ENCODE measurements at regions not wholly inside any gene's neighbourhood (a gene's known extent, or its start where the extent isn't known, plus 50 kb on each side); places are given as distances from the start of the nearest gene placed in this dataset.

DNA sequence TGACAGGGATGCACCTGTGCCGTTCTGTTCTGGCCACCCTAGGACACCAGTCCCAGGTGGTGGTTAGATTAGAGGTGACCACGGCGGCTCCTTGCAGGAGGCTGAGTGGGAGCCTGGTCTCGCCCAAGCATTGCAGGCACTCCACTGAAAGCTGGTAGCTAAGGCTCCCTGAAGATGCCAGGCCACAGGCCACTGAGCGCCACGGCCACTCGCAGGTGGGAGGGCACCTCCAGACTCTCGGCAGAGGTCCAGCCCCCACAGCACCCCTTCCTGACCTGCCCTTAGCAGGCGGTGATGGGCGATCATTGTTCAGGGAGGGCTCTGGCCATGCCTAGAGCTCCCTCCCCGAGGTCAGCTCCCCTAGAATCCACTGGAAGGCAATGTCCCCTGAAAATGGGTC, 1270.2 kb downstream of the BRD1 start:
- TF ChIP-seq, protein P1, sequence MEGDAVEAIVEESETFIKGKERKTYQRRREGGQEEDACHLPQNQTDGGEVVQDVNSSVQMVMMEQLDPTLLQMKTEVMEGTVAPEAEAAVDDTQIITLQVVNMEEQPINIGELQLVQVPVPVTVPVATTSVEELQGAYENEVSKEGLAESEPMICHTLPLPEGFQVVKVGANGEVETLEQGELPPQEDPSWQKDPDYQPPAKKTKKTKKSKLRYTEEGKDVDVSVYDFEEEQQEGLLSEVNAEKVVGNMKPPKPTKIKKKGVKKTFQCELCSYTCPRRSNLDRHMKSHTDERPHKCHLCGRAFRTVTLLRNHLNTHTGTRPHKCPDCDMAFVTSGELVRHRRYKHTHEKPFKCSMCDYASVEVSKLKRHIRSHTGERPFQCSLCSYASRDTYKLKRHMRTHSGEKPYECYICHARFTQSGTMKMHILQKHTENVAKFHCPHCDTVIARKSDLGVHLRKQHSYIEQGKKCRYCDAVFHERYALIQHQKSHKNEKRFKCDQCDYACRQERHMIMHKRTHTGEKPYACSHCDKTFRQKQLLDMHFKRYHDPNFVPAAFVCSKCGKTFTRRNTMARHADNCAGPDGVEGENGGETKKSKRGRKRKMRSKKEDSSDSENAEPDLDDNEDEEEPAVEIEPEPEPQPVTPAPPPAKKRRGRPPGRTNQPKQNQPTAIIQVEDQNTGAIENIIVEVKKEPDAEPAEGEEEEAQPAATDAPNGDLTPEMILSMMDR (conservative IDR thresholded peaks at IDR 0.05; ENCODE audit: low read depth in 2 of 2): no peak
- TF ChIP-seq, protein P2, sequence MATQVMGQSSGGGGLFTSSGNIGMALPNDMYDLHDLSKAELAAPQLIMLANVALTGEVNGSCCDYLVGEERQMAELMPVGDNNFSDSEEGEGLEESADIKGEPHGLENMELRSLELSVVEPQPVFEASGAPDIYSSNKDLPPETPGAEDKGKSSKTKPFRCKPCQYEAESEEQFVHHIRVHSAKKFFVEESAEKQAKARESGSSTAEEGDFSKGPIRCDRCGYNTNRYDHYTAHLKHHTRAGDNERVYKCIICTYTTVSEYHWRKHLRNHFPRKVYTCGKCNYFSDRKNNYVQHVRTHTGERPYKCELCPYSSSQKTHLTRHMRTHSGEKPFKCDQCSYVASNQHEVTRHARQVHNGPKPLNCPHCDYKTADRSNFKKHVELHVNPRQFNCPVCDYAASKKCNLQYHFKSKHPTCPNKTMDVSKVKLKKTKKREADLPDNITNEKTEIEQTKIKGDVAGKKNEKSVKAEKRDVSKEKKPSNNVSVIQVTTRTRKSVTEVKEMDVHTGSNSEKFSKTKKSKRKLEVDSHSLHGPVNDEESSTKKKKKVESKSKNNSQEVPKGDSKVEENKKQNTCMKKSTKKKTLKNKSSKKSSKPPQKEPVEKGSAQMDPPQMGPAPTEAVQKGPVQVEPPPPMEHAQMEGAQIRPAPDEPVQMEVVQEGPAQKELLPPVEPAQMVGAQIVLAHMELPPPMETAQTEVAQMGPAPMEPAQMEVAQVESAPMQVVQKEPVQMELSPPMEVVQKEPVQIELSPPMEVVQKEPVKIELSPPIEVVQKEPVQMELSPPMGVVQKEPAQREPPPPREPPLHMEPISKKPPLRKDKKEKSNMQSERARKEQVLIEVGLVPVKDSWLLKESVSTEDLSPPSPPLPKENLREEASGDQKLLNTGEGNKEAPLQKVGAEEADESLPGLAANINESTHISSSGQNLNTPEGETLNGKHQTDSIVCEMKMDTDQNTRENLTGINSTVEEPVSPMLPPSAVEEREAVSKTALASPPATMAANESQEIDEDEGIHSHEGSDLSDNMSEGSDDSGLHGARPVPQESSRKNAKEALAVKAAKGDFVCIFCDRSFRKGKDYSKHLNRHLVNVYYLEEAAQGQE (IDR thresholded peaks at IDR 0.05; ENCODE audit: unreplicated experiment): no peak
- TF ChIP-seq STAT1 (IDR thresholded peaks at IDR 0.05; ENCODE audit: unreplicated experiment): no peak
- no peak for TF ChIP-seq EZH2 (IDR thresholded peaks at IDR 0.05; ENCODE audit: low read depth, unreplicated experiment)
- TF ChIP-seq CREB1 (CRISPR knock-in tag; IDR thresholded peaks at IDR 0.05; ENCODE audit: low read depth): no peak
- no peak for TF ChIP-seq POLR2AphosphoS5 (IDR thresholded peaks at IDR 0.05; ENCODE audit: low read depth)

All from GM23338 (cell line).